ENCODE measurements at regions not wholly inside any gene's neighbourhood (a gene's known extent, or its start where the extent isn't known, plus 50 kb on each side); places are given as distances from the start of the nearest gene placed in this dataset.

DNA sequence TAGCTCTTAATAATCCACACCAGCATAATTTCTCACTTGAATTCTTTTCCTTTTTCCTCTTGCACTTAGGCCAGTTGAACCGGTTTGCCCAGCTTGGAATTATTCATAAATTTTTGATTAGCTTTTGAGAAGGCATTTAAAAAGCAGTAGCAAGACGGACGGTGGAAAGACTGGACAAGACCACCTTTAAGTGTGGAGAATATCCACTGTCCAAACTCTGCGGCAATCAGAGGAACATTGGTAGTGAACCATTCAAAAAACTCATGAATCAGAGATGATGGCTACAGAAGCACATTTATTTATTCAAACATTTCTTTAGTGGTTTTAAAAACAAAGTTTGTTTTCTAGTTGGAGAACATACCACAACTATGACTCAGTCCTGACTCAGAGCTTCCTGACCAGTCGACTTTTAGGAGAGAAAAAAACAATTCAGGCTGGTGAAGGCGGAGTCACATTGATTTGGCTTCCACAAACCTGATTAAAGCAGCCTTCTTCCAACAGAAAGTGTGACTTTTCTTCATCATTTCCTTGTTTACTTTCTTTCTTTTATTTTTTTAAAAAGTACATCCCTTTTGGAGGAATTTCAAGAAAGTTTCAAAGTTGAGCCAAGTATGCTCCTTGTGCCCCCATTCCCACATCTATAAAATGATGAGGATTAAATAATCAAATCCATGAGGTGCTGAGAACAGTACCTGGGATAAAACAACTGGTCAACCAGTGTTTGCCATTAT, 128.8 kb downstream of the ADSS2 start:
- H3K36me3 ChIP-seq, result no peaks in the 10 kb centered on the region
- TF ChIP-seq CTCF (IDR thresholded peaks at IDR 0.05; ENCODE audit: low read depth, low read length), result no peak
- H3K27ac ChIP-seq, result no peak overlapping the region
- no peaks in the 10 kb centered on the region for H3K27me3 ChIP-seq
- H3K4me1 ChIP-seq (ENCODE audit: low read depth), result no peaks in the 10 kb centered on the region
- H3K9me3 ChIP-seq (ENCODE audit: low read depth), result no peaks in the 10 kb centered on the region
- no peak overlapping the region for H3K4me3 ChIP-seq
- DNase-seq (ENCODE audit: low read depth in 1 of 2, low spot score in 1 of 2), result peak in 1 of 2 donors; percentile 97

- DNase-seq (ENCODE audit: low read depth in 1 of 2, low spot score in 1 of 2), result no peak
- no peak for TF ChIP-seq CTCF (IDR thresholded peaks at IDR 0.05; ENCODE audit: low read depth, low read length)
- no peaks in the 10 kb centered on the region for H3K9me3 ChIP-seq (ENCODE audit: low read depth)
These were observed 127.4 kb downstream of the ADSS2 start for GRCh38 chr1:244324176-244324883.

DNA sequence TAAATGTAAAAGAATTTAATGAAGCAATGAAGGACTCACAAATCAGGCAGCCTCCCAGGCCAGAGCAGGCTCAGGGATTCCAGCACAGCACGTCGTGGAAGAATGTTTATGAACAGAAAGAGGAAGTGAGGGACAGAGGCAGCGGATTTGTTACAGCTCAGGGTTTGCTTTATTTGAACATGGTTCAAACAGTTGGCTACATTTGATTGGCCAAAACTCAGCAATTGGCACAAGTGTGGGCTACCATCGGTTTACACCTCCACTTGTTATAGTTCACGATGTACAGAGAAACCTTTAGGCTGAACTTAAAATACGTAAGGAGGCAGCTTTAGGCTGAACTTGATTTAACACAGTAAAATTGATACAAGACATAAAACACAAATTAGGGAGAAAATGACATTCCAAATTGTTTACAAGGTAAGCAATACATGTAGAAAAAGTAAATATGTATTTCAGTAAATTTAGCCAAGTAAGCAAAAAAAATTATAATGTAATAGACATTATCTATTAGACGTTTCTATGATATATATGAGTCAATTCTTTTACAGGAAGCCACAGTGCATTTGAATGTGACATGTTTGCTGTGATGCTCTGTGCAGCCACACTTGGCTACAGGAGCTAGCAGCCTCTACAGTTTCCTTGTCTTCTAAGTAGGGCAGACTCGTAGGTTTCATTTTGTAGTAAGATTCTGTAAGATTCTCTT, 126.5 kb downstream of the ADSS2 start:
- H3K9me3 ChIP-seq (ENCODE audit: low read depth), result no peaks in the 10 kb centered on the region
- no peak for DNase-seq (ENCODE audit: low read depth in 1 of 2, low spot score in 1 of 2)
- no peak overlapping the region for H3K4me3 ChIP-seq
- no peaks in the 10 kb centered on the region for H3K36me3 ChIP-seq
- TF ChIP-seq CTCF (IDR thresholded peaks at IDR 0.05; ENCODE audit: low read depth, low read length), result no peak
- no peaks in the 10 kb centered on the region for H3K4me1 ChIP-seq (ENCODE audit: low read depth)
- H3K27me3 ChIP-seq, result no peaks in the 10 kb centered on the region
- no peak overlapping the region for H3K27ac ChIP-seq

More at GRCh38 chr1:244324176-244324883, 127.4 kb downstream of the ADSS2 start:
- no peaks in the 10 kb centered on the region for H3K4me1 ChIP-seq (ENCODE audit: low read depth)
- no peaks in the 10 kb centered on the region for H3K27me3 ChIP-seq
- H3K27ac ChIP-seq, result no peak overlapping the region
- no peak overlapping the region for H3K4me3 ChIP-seq
- no peaks in the 10 kb centered on the region for H3K36me3 ChIP-seq

DNA sequence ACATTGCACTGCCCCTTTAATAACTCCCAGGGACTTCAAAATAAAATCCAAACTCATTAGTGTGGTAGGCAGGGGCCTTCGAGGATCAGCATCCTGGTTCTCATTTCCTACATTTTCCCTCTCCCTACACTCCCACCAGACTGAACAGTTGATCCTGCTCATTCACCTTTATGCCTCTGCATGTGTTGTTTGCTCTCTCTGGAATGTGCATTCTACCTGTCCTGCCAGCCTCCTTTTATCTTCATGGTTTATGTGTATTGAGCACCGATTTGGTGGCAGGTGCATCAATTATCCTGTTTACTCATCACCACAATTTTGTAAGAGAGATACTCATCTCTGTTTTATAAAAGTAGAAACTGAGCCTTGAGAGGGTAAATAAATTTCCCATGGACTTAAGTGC, 125.0 kb downstream of the ADSS2 start:
- Histone ChIP-seq H3K9me3 (ENCODE audit: low read depth) (no peaks in the 10 kb centered on the region), H3K27ac (no peak overlapping the region), H3K36me3 (no peaks in the 10 kb centered on the region), H3K4me3 (no peak overlapping the region), H3K27me3 (no peaks in the 10 kb centered on the region), H3K4me1 (ENCODE audit: low read depth) (no peaks in the 10 kb centered on the region)
- no peak for TF ChIP-seq CTCF (IDR thresholded peaks at IDR 0.05; ENCODE audit: low read depth, low read length)
- no peak for DNase-seq (ENCODE audit: low read depth in 1 of 2, low spot score in 1 of 2)

- no peak for TF ChIP-seq CTCF (IDR thresholded peaks at IDR 0.05; ENCODE audit: low read depth, low read length)
- no peak overlapping the region for H3K4me3 ChIP-seq
- DNase-seq (ENCODE audit: low read depth in 1 of 2, low spot score in 1 of 2), result no peak
These were observed 124.2 kb downstream of the ADSS2 start for GRCh38 chr1:244327533-244327932.

More at GRCh38 chr1:244327533-244327932, 124.2 kb downstream of the ADSS2 start:
- Histone ChIP-seq H3K27me3 (no peaks in the 10 kb centered on the region), H3K9me3 (ENCODE audit: low read depth) (no peaks in the 10 kb centered on the region), H3K36me3 (no peaks in the 10 kb centered on the region), H3K27ac (no peak overlapping the region), H3K4me1 (ENCODE audit: low read depth) (no peaks in the 10 kb centered on the region)
